Stomach (tissue), 4 donors: ENCODE measurements at regions not wholly inside any gene's neighbourhood (a gene's known extent, or its start where the extent isn't known, plus 50 kb on each side); places are given as distances from the start of the nearest gene placed in this dataset.

Experiments
- CTCF ChIP-seq, 7 experiments: fragments of 450-650 bp in 4 of 7; fragments of 200-600 bp in 3 of 7; sonication (generic) in 3 of 7; IDR thresholded peaks; one replicate each; pipeline ENCODE4 v1.5.1; 2016 to 2019; ENCODE audit warnings: antibody characterized with exemption in 7 of 7, control low read depth in 2 of 7, mild to moderate bottlenecking in 1 of 7
- EP300 ChIP-seq: sonication (generic); formaldehyde crosslinking; IDR thresholded peaks from one replicate; pipeline ENCODE4 v1.6.1; 2017; ENCODE audit warnings: antibody characterized with exemption
- POLR2A ChIP-seq, 4 donors: fragments of 450-650 bp; IDR thresholded peaks; one replicate each; pipeline ENCODE4 v1.6.1; 2016; ENCODE audit warnings: antibody characterized with exemption in 4 of 4, control low read depth in 2 of 4, mild to moderate bottlenecking in 1 of 4, moderate library complexity in 1 of 4
- POLR2AphosphoS5 ChIP-seq, 3 donors: sonication (generic); formaldehyde crosslinking; IDR thresholded peaks; one replicate each; pipeline ENCODE4 v1.6.1; 2016; ENCODE audit warnings: antibody characterized with exemption in 3 of 3

DNA sequence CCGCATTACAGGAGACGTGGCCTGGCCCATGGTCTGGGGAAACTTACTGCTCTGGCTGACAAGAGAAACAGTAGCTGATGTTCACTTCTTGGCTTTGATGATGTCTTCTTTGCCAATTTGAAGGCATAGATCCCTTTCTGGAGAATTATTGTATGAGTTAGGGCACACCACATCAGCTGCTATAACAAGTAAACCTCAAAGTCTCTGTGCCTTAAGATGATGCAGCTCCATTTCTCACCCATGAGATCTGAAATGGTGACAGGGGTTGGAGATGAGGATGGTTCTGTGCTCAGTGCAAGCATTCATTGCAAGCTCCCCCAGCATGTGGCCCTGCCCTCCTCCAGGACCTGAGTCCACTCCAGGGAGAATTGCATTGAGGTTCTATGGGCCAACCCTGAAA is 157.4 kb downstream of the IRX5 start:
- TF ChIP-seq CTCF (IDR thresholded peaks at IDR 0.05) (no peak), POLR2AphosphoS5 (IDR thresholded peaks at IDR 0.05) (no peak), POLR2A (IDR thresholded peaks at IDR 0.05) (no peak), EP300 (no peak)
